B cell (primary cell): ENCODE measurements at regions not wholly inside any gene's neighbourhood (a gene's known extent, or its start where the extent isn't known, plus 50 kb on each side); places are given as distances from the start of the nearest gene placed in this dataset.

Experiments
- ATAC-seq: fragments of 200-7000 bp; cut with Tn5 transposase; one replicate; pipeline ENCODE4 v1.10.0; 2021; ENCODE audit warnings: low read depth, mild to moderate bottlenecking, moderate number of reproducible peaks, moderate library complexity
- CTCF ChIA-PET: fragments of 350-600 bp; sonication (Branson Sonifier 250); formaldehyde crosslinking; loops from one replicate; lab custom pipeline; 2021; ENCODE audit warnings: antibody characterized with exemption, inconsistent platforms; lab: Charles Lee
- POLR2A ChIA-PET: fragments of 350-600 bp; sonication (Branson Sonifier 250); formaldehyde crosslinking; loops from one replicate; lab custom pipeline; 2021; ENCODE audit warnings: antibody characterized with exemption; lab: Charles Lee
- DNase-seq: peaks from one replicate; pipeline ENCODE4 v3.0.0; 2013
- H2AFZ ChIP-seq: 2 replicates; pipeline ENCODE4 v1.6.1; 2012; ENCODE audit warnings: mild to moderate bottlenecking, low read depth, low read length; ENCODE audit not compliant: insufficient read depth, poor library complexity, severe bottlenecking
- H3K27ac ChIP-seq, 2 donors: 1 replicate in 1 of 2; 2 replicates in 1 of 2; pipeline ENCODE4 v1.5.1; 2012 to 2013; ENCODE audit warnings: low read length in 2 of 2, mild to moderate bottlenecking in 2 of 2, moderate library complexity in 1 of 2
- H3K27me3 ChIP-seq, 4 experiments: fragments of 200-600 bp in 1 of 4; sonication (generic) in 1 of 4; replicated peaks in 1 of 4; 1 replicate in 2 of 4; 2 replicates in 2 of 4; pipeline versions ENCODE4 v1.6.1 to v1.7.0; 2013 to 2016; ENCODE audit warnings: low read length in 3 of 4, mild to moderate bottlenecking in 2 of 4, mixed read lengths in 1 of 4, moderate library complexity in 1 of 4; ENCODE audit not compliant: insufficient read depth in 4 of 4, control insufficient read depth in 3 of 4; ENCODE audit errors: control extremely low read depth in 1 of 4
- H3K36me3 ChIP-seq, 2 experiments: replicated peaks in 1 of 2; 1 replicate in 1 of 2; 2 replicates in 1 of 2; pipeline versions ENCODE4 v1.6.1 to v1.7.1; 2013; ENCODE audit warnings: low read length in 1 of 2; ENCODE audit not compliant: insufficient read depth in 2 of 2, control insufficient read depth in 1 of 2; ENCODE audit errors: control extremely low read depth in 1 of 2, extremely low read depth in 1 of 2
- H3K4me1 ChIP-seq, 2 donors: fragments of 200-600 bp in 1 of 2; sonication (generic) in 1 of 2; 1 replicate in 1 of 2; 2 replicates in 1 of 2; pipeline versions ENCODE4 v1.5.1 to v1.6.1; 2013 to 2017; ENCODE audit warnings: low read length in 2 of 2; ENCODE audit not compliant: control insufficient read depth in 2 of 2, insufficient read depth in 2 of 2
- H3K4me2 ChIP-seq: replicated peaks from 2 replicates; pipeline ENCODE3; 2012; ENCODE audit warnings: mild to moderate bottlenecking, low read depth, low read length; ENCODE audit not compliant: poor library complexity, severe bottlenecking
- H3K4me3 ChIP-seq, 5 experiments: fragments of 200-600 bp in 1 of 5; sonication (generic) in 1 of 5; 1 replicate in 3 of 5; 2 replicates in 2 of 5; pipeline versions ENCODE4 v1.5.1 to v1.7.0; 2011 to 2016; ENCODE audit warnings: low read length in 4 of 5, mild to moderate bottlenecking in 4 of 5, low read depth in 2 of 5, control low read depth in 1 of 5, moderate library complexity in 1 of 5; ENCODE audit not compliant: insufficient read depth in 1 of 5; ENCODE audit errors: control extremely low read depth in 1 of 5, extremely low read depth in 1 of 5
- H3K79me2 ChIP-seq: fragments of 200-600 bp; sonication (generic); one replicate; pipeline ENCODE4 v1.6.0; 2016; ENCODE audit warnings: low read length; ENCODE audit not compliant: control insufficient read depth, insufficient read depth
- H3K9ac ChIP-seq: fragments of 200-600 bp; sonication (generic); 2 replicates; pipeline ENCODE4 v1.6.1; 2017; ENCODE audit warnings: mild to moderate bottlenecking, low read length, moderate library complexity
- H3K9me3 ChIP-seq, 3 donors: one replicate each; pipeline versions ENCODE4 v1.6.1 to v1.7.1; 2013; ENCODE audit warnings: low read length in 2 of 3; ENCODE audit not compliant: control insufficient read depth in 2 of 3, insufficient read depth in 1 of 3; ENCODE audit errors: control extremely low read depth in 1 of 3
- H4K20me1 ChIP-seq: 2 replicates; pipeline ENCODE4 v1.6.0; 2012; ENCODE audit warnings: mild to moderate bottlenecking, low read length; ENCODE audit not compliant: insufficient read depth, control insufficient read depth, poor library complexity, severe bottlenecking
- H3K27ac Mint-ChIP-seq: one replicate; pipeline ENCODE4 v1.8.0; 2021; ENCODE audit warnings: mixed read lengths
- H3K27me3 Mint-ChIP-seq: one replicate; pipeline ENCODE4 v1.8.0; 2021; ENCODE audit warnings: mixed read lengths
- H3K4me1 Mint-ChIP-seq: one replicate; pipeline ENCODE4 v1.8.0; 2021; ENCODE audit warnings: mixed read lengths
- H3K4me3 Mint-ChIP-seq: one replicate; pipeline ENCODE4 v1.8.0; 2021; ENCODE audit warnings: mixed read lengths
- H3K9me3 Mint-ChIP-seq: one replicate; pipeline ENCODE4 v1.8.0; 2022; ENCODE audit warnings: mixed read lengths; ENCODE audit not compliant: insufficient read depth
- CTCF ChIP-seq: fragments of 200-600 bp; IDR thresholded peaks from one replicate; pipeline ENCODE4 v1.8.0; 2022; ENCODE audit warnings: antibody characterized with exemption, mild to moderate bottlenecking
- EZH2 ChIP-seq: IDR thresholded peaks from 2 replicates; pipeline ENCODE4 v1.6.1; 2012; ENCODE audit warnings: borderline replicate concordance, low read depth, mild to moderate bottlenecking, moderate library complexity, low read length; ENCODE audit not compliant: insufficient read depth, poor library complexity, severe bottlenecking
- WGBS: methylation state at CpG from one replicate; pipeline ENCODE4 v1.1.5; 2013; ENCODE audit warnings: missing lambda C conversion rate; ENCODE audit not compliant: insufficient coverage; 5-methylcytosine and 5-hydroxymethylcytosine counted together
- intact Hi-C: fragments of 100-400 bp; cut with micrococcal nuclease; formaldehyde crosslinking; loops from one replicate; pipeline ENCODE4 v1.10.0; 2022

- ATAC-seq (no peak), DNase-seq (no peak)
- no peaks in the 10 kb centered on the region for H3K36me3 ChIP-seq
- Mint-ChIP-seq H3K4me3 (no peak overlapping the region), H3K27me3 (no peaks in the 10 kb centered on the region), H3K27ac (no peak overlapping the region), H3K9me3 (no peaks in the 10 kb centered on the region), H3K4me1 (no peaks in the 10 kb centered on the region)
- H3K4me1 ChIP-seq, result no peaks in the 10 kb centered on the region
- intact Hi-C loops, result no loop called here
- ChIA-PET CTCF (no interaction called here), POLR2A (no interaction called here)
- no peak overlapping the region for H3K27ac ChIP-seq
- H3K9ac ChIP-seq, result no peak overlapping the region
- H3K9me3 ChIP-seq, result peaks cover 0 to 7% (median 0%) of the 10 kb centered on the region in 3 donors
- no peak overlapping the region for H2AFZ ChIP-seq
- WGBS, result 71% methylated on average over 1 of the region's 3 CpGs
- no peak for TF ChIP-seq CTCF
- TF ChIP-seq EZH2, result no peak
- H3K79me2 ChIP-seq, result no peaks in the 10 kb centered on the region
- H4K20me1 ChIP-seq, result no peaks in the 10 kb centered on the region
- no peak overlapping the region for H3K4me2 ChIP-seq
- H3K4me3 ChIP-seq, result no peak overlapping the region
- no peaks in the 10 kb centered on the region for H3K27me3 ChIP-seq
Observed at GRCh38 chr14:80124794-80125193, 86.5 kb downstream of the DIO2 start.

GRCh38 chr14:80117876-80118275, 93.4 kb downstream of the DIO2 start:
- 83% methylated on average over 1 of the region's 1 CpG for WGBS
- Histone ChIP-seq H3K9ac (no peak overlapping the region), H4K20me1 (no peaks in the 10 kb centered on the region), H3K4me1 (no peaks in the 10 kb centered on the region), H3K79me2 (no peaks in the 10 kb centered on the region), H3K27ac (no peak overlapping the region), H3K4me2 (no peak overlapping the region), H2AFZ (no peak overlapping the region), H3K9me3 (peaks cover 0 to 1% (median 0%) of the 10 kb centered on the region in 3 donors), H3K36me3 (no peaks in the 10 kb centered on the region), H3K27me3 (no peaks in the 10 kb centered on the region), H3K4me3 (no peak overlapping the region)
- Mint-ChIP-seq H3K4me3 (no peak overlapping the region), H3K9me3 (no peaks in the 10 kb centered on the region), H3K27me3 (no peaks in the 10 kb centered on the region), H3K27ac (no peak overlapping the region), H3K4me1 (no peaks in the 10 kb centered on the region)
- ChIA-PET POLR2A (no interaction called here), CTCF (no interaction called here)
- intact Hi-C loops, result no loop called here
- ATAC-seq (no peak), DNase-seq (no peak)
- TF ChIP-seq CTCF (no peak), EZH2 (no peak)
